NB4 (cell line): ENCODE measurements at regions not wholly inside any gene's neighbourhood (a gene's known extent, or its start where the extent isn't known, plus 50 kb on each side); places are given as distances from the start of the nearest gene placed in this dataset.
A peak's percentile ranks its signal among the peaks of the same experiment; 100 is the strongest.
"Not testable (repeated sequence)": the region's sequence is repeated elsewhere in the genome, so short reads cannot be mapped to it uniquely, and the experiment has no call there.

Source experiments
- DNase-seq: peaks from one replicate; pipeline ENCODE4 v3.0.0; 2010; ENCODE audit warnings: low read depth
- H3K4me3 ChIP-seq: one replicate; pipeline ENCODE4 v1.5.1; 2011; ENCODE audit warnings: mild to moderate bottlenecking, low read depth, low read length, moderate library complexity
- CTCF ChIP-seq: IDR thresholded peaks from one replicate; pipeline ENCODE4 v1.5.1; 2012; ENCODE audit warnings: low read depth, low read length
- MAX ChIP-seq: IDR thresholded peaks from 2 replicates; pipeline ENCODE4 v1.6.1; 2011; ENCODE audit warnings: low read depth, low read length
- MYC ChIP-seq: IDR thresholded peaks from 2 replicates; pipeline ENCODE4 v1.6.1; 2011; ENCODE audit warnings: low read depth, low read length
- POLR2A ChIP-seq: IDR thresholded peaks from 2 replicates; pipeline ENCODE4 v1.6.1; 2011; ENCODE audit warnings: mild to moderate bottlenecking; ENCODE audit not compliant: insufficient read length; ENCODE audit errors: extremely low read depth

- no peak overlapping the region for H3K4me3 ChIP-seq
- DNase-seq = no peak
- TF ChIP-seq MAX (no peak), MYC (no peak), POLR2A (no peak), CTCF (no peak)
Measured at GRCh38 chr18:34315591-34316352, 91.1 kb upstream of the NOL4 start.

GRCh38 chr18:34320267-34320666 is 95.6 kb upstream of the NOL4 start:
- H3K4me3 ChIP-seq = no peak overlapping the region
- no peak for DNase-seq
- TF ChIP-seq MAX = no peak

- no peak overlapping the region for H3K4me3 ChIP-seq
- no peak for DNase-seq
- no peak for TF ChIP-seq MYC
- no peak for TF ChIP-seq POLR2A
- TF ChIP-seq MAX = no peak
- no peak for TF ChIP-seq CTCF
Measured at GRCh38 chr18:34321066-34321465, 96.4 kb upstream of the NOL4 start.

- TF ChIP-seq CTCF = peak; percentile 73
- peak; percentile 43; the same call in 1 of the 2 replicates for TF ChIP-seq MAX
- no peak for TF ChIP-seq POLR2A
- TF ChIP-seq MYC = no peak
- no peak overlapping the region for H3K4me3 ChIP-seq
- DNase-seq = peak; percentile 62
Measured at GRCh38 chr18:34322365-34323289, 97.9 kb upstream of the NOL4 start.

GRCh38 chr18:34329840-34330239 is 105.1 kb upstream of the NOL4 start:
- no peak overlapping the region for H3K4me3 ChIP-seq
- TF ChIP-seq POLR2A (no peak), MYC (no peak), MAX (no peak), CTCF (no peak)
- DNase-seq = no peak

GRCh38 chr18:34330308-34330707 is 105.6 kb upstream of the NOL4 start:
- no peak overlapping the region for H3K4me3 ChIP-seq
- DNase-seq = no peak
- TF ChIP-seq POLR2A (no peak), MAX (no peak), CTCF (no peak), MYC (no peak)

GRCh38 chr18:34330907-34331306 is 106.2 kb upstream of the NOL4 start:
- not testable (repeated sequence) for H3K4me3 ChIP-seq, DNase-seq

- H3K4me3 ChIP-seq, DNase-seq: not testable (repeated sequence)
Measured at GRCh38 chr18:34331343-34331742, 106.6 kb upstream of the NOL4 start.
